Mesothelial cell of epicardium (in vitro differentiated cells): ENCODE measurements at regions not wholly inside any gene's neighbourhood (a gene's known extent, or its start where the extent isn't known, plus 50 kb on each side); places are given as distances from the start of the nearest gene placed in this dataset.

Experiments used
- DNase-seq, 2 experiments: peaks; one replicate each; pipeline ENCODE4 v3.0.0; 2021; ENCODE audit warnings: low spot score in 2 of 2; ENCODE audit not compliant: unreplicated experiment in 2 of 2
- H3K27ac Mint-ChIP-seq: 2 replicates; pipeline ENCODE4 v1.8.0; 2021; ENCODE audit warnings: mixed read lengths
- H3K27me3 Mint-ChIP-seq: 2 replicates; pipeline ENCODE4 v1.8.0; 2021; ENCODE audit warnings: low read depth, mixed read lengths
- H3K36me3 Mint-ChIP-seq: 2 replicates; pipeline ENCODE4 v1.8.0; 2021; ENCODE audit warnings: mixed read lengths
- H3K4me1 Mint-ChIP-seq: 2 replicates; pipeline ENCODE4 v1.8.0; 2021; ENCODE audit warnings: mixed read lengths
- H3K4me3 Mint-ChIP-seq: 2 replicates; pipeline ENCODE4 v1.8.0; 2021; ENCODE audit warnings: mild to moderate bottlenecking, moderate library complexity, mixed read lengths
- H3K9me3 Mint-ChIP-seq: 2 replicates; pipeline ENCODE4 v1.8.0; 2021; ENCODE audit warnings: mixed read lengths
- CTCF ChIP-seq: fragments of 200-600 bp; sonication (generic); IDR thresholded peaks from one replicate; pipeline ENCODE4 v1.5.0; 2021; ENCODE audit warnings: antibody characterized with exemption; ENCODE audit not compliant: unreplicated experiment

GRCh38 chr2:235257590-235257989, 236.3 kb upstream of the AGAP1 start:
- Mint-ChIP-seq H3K27ac (no peak overlapping the region), H3K9me3 (no peaks in the 10 kb centered on the region), H3K4me1 (peaks cover 5% of the 10 kb centered on the region), H3K36me3 (no peaks in the 10 kb centered on the region), H3K4me3 (no peak overlapping the region), H3K27me3 (peaks cover under 1% of the 10 kb centered on the region)
- TF ChIP-seq CTCF, result no peak
- DNase-seq, result no peak

- peaks cover 19% of the 10 kb centered on the region for H3K4me1 Mint-ChIP-seq
- H3K36me3 Mint-ChIP-seq, result no peaks in the 10 kb centered on the region
- H3K9me3 Mint-ChIP-seq, result no peaks in the 10 kb centered on the region
- H3K27ac Mint-ChIP-seq, result no peak overlapping the region
- H3K27me3 Mint-ChIP-seq, result no peaks in the 10 kb centered on the region
- H3K4me3 Mint-ChIP-seq, result no peak overlapping the region
- no peak for DNase-seq
- no peak for TF ChIP-seq CTCF
Measured at GRCh38 chr2:235262750-235263149, 231.1 kb upstream of the AGAP1 start.

GRCh38 chr2:235263205-235264120, 230.4 kb upstream of the AGAP1 start:
- Mint-ChIP-seq H3K4me3 (peak overlapping the region; percentile 43), H3K27me3 (no peaks in the 10 kb centered on the region), H3K4me1 (peaks cover 26% of the 10 kb centered on the region)

GRCh38 chr2:235264121-235264493, 229.7 kb upstream of the AGAP1 start:
- H3K27me3 Mint-ChIP-seq, result no peaks in the 10 kb centered on the region
- no peaks in the 10 kb centered on the region for H3K9me3 Mint-ChIP-seq
- peak overlapping the region; percentile 43 for H3K4me3 Mint-ChIP-seq
- DNase-seq, result no peak
- no peak overlapping the region for H3K27ac Mint-ChIP-seq
- no peaks in the 10 kb centered on the region for H3K36me3 Mint-ChIP-seq
- TF ChIP-seq CTCF, result no peak
- H3K4me1 Mint-ChIP-seq, result peaks cover 32% of the 10 kb centered on the region

More at GRCh38 chr2:235263205-235264120, 230.4 kb upstream of the AGAP1 start:
- Mint-ChIP-seq H3K9me3 (no peaks in the 10 kb centered on the region), H3K36me3 (no peaks in the 10 kb centered on the region), H3K27ac (peak overlapping the region; percentile 37)
- peak in 1 of 2 experiments; percentile 45 for DNase-seq
- TF ChIP-seq CTCF, result no peak

- Mint-ChIP-seq H3K36me3 (no peaks in the 10 kb centered on the region), H3K9me3 (no peaks in the 10 kb centered on the region), H3K27ac (no peak overlapping the region), H3K27me3 (no peaks in the 10 kb centered on the region), H3K4me1 (peaks cover 34% of the 10 kb centered on the region), H3K4me3 (no peak overlapping the region)
- no peak for TF ChIP-seq CTCF
- DNase-seq, result no peak
Measured at GRCh38 chr2:235264512-235264911, 229.3 kb upstream of the AGAP1 start.
